ENCODE measurements at regions not wholly inside any gene's neighbourhood (a gene's known extent, or its start where the extent isn't known, plus 50 kb on each side); places are given as distances from the start of the nearest gene placed in this dataset.
"Not testable (repeated sequence)": the region's sequence is repeated elsewhere in the genome, so short reads cannot be mapped to it uniquely, and the experiment has no call there.

DNA sequence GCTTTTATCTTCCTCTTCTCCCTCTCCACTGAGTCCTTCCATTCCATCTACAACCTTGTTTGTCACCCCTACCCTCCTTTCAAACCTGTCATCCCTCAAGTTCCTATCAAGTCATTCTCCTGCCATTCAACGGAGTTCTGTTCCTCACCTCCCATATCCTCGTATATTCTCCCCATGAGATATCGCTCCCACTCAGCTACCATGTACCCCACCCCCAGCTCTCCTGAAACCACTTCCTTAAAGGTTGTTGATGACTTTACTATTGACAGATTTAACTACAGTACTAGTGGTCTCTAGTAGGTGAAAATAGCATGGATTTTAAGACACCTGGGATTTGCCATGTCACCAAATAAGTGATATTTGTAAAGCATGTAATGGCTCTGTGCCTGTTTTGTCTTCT, 107.4 kb upstream of the BARHL2 start:
- no peak for DNase-seq (ENCODE audit: low read depth in 2 of 2)

DNA sequence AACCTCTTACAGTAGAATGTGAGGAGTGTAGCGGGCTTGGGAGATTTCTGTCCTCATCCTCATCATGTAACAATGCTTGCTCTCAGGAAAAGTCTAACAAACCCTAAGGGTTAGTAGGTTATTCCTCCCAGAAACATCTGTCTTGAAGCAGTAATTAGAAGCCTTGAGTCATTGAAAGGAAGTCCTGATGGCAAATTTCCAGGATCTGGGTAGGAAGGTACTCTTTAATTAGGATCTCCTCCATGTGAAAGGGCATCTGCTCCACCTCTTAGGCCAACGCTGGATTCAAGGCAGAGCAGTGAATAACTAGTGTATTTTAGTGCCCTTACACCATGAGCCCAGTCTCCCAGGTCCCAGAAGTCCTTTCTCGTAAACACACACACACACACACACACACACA, 106.6 kb upstream of the BARHL2 start:
- no peak for DNase-seq (ENCODE audit: low read depth in 2 of 2)

GRCh38 chr1:90821788-90822359, 104.8 kb upstream of the BARHL2 start:
- no peak for DNase-seq (ENCODE audit: low read depth in 2 of 2)

- no peak for DNase-seq (ENCODE audit: low read depth in 2 of 2)
Observed at GRCh38 chr1:90821152-90821787, 104.2 kb upstream of the BARHL2 start.

GRCh38 chr1:90820745-90821144, 103.6 kb upstream of the BARHL2 start:
- DNase-seq (ENCODE audit: low read depth in 2 of 2), result no peak

DNA sequence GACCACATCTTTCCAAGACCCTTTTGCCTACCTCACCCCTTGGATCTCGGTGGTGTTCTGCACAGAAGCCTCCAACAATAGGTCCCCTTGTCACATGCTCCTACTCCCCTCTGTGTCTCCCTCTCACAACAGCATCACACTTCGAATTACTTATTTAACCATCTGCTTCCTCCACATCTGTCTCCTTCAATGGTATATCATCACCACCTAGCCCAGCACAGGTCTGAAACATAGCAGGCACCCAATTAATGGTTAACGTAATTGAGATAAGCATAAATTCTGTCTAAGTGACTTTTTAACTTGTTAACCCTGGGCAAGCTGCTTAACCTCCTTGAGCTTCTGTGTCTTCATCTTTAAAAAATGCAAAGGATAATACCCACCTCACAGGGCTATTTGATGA, 100.3 kb upstream of the BARHL2 start:
- no peak for DNase-seq (ENCODE audit: low read depth in 2 of 2)

GRCh38 chr1:90812237-90812636, 95.1 kb upstream of the BARHL2 start:
- DNase-seq (ENCODE audit: low read depth in 2 of 2), result not testable (repeated sequence)

GRCh38 chr1:90811444-90811950, 94.4 kb upstream of the BARHL2 start:
- DNase-seq (ENCODE audit: low read depth in 2 of 2), result not testable (repeated sequence)

GRCh38 chr1:90810681-90811080, 93.6 kb upstream of the BARHL2 start:
- DNase-seq (ENCODE audit: low read depth in 2 of 2), result no peak

DNA sequence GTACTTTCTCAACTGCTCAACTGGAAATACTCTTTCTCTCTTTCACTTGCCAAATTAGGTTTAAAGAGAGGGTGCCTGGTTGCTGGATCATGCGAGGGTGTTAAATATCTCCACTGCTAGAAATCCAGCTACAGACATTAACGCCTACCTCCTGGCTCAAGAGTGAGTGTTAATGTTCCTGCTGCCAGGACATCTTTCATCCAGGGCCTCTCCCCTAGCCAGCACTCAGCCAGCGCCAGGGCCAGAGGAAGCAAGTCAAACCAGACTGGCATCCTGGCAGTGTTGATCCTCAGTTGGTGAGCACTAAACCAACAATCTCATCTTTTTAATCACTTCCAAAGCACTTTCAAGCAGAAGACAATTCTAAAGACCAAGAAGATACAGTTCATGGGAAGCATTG, 92.9 kb upstream of the BARHL2 start:
- DNase-seq (ENCODE audit: low read depth in 2 of 2), result no peak

- DNase-seq (ENCODE audit: low read depth in 2 of 2), result no peak
Observed at GRCh38 chr1:90809093-90809492, 92.0 kb upstream of the BARHL2 start.

DNA sequence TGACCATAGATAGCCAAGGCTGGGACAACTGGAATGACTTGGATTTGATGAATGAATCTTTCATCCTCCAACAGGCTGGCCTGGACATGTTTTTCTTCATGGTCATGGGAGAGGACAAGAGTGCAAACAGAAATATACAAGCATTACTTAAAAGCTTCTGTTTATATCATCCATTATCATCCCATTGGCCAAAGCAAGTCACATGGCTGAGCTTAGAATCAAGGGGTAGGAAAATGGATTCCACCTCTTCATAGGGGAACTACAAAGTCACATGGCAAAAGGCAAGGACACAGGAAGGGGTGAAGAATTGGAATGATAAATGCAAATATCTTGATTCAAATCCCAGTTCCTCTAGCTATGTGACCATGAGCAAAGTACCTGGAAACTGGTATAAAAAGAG, 90.2 kb upstream of the BARHL2 start:
- DNase-seq (ENCODE audit: low read depth in 2 of 2), result no peak

GRCh38 chr1:90802622-90803021, 85.5 kb upstream of the BARHL2 start:
- no peak for DNase-seq (ENCODE audit: low read depth in 2 of 2)

DNA sequence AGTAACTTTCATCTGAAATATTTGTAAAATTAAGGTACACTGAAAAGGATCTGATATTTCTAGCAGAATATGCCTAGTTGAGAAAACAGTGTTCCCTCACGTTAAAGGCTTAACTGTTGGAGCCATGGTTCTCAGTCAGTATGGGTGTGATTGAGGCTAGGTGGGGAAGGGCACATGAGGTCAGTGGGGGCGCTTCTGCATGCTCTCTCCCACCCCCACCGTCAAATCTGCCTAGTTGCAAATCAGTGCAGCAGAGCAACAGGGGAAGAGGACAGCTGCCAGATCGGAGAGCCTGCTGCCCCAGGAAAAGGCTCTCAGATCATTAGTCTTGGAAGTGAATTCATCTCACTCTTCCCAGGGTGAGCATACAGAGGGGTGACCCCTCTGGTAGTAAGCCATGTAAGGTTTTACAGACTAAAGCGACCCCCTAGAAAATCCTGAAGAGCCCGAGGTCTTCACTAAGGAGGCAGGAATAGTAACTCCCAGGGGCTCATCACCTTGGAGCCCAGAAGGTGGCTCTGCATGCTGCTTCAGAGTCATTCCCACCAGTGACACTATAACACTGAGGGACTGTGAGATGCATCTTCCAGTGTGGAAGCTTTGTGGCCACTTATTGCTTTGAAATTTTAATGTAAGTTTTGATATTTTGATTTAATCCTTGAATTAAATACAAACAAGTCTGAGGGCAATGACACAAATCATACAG, 83.1 kb upstream of the BARHL2 start:
- DNase-seq (ENCODE audit: low read depth in 2 of 2), result no peak

DNA sequence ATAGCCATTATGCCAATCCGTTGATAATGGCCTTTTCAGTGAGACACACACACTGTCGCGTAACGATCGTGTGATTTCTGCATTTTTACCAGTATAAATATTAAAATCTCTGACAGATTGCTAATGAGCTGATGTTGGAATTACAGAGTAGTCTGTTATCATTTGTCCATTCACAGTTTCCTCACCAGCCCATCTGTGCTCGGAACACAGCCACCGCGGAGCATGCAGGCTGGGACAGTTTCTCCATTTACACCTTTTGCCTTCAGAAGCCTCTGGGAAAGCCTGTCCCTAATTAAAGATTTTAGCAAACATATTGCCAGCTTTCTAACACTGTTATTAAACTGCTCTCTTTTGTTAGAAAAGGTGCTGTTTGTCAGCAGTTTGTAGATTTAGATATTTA, 82.2 kb upstream of the BARHL2 start:
- DNase-seq (ENCODE audit: low read depth in 2 of 2), result no peak

- no peak for DNase-seq (ENCODE audit: low read depth in 2 of 2)
Observed at GRCh38 chr1:90798883-90799282, 81.8 kb upstream of the BARHL2 start.

DNA sequence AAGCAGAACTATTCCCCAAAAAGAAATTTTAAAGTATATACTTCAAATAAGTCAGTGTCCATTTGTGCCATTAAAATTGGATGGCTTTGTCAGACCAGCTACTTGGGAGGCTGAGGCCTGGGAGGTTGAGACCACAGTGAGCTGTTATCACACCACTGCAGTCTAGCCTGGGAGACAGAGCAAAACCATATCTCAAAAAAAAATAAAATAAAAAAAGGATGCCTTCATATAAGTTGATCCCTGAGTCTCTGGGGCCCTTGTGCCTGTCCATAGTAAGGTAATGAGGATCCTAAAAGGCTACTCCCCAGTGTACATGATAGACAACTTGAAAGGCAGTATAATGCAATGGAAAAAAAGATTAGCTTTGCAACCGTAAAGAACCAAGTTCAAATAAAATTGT, 81.2 kb upstream of the BARHL2 start:
- DNase-seq (ENCODE audit: low read depth in 2 of 2), result no peak

DNA sequence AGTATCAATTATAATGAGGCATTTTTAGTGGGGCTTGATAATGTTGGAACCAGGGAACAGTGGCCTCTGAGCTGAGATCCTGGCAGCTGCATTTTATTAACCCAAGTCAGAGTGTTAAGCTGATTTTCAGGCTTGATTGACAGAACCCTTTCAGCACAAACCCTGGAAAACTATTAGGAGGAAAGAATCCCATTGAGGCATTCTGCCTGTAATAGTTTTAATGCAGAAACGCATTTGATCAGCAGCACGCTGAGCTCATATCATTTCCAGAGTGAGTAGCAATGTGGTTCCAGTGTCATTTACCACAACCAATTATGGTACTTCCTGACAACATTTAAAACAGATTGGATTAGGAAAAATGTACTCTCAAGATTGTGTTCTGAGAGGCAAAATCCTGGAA, 78.3 kb upstream of the BARHL2 start:
- no peak for DNase-seq (ENCODE audit: low read depth in 2 of 2)

DNA sequence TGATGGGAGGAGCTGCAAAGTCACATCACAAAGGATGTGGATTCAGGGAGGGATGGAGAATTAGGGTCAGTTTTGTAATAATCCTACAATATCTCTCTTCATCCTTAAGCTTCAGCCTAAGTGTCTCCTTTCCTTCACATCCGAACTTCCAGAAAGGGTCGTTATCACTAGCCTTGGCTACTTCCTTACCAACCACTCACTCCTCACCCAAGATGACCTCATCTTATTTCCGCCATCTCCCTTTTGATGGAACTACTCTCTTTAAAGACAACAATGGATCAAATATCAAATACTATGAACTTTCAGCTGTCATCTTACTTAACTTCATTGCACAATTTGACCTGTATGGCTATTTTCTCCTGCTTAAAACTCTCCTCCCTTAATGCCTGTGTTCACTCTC, 69.6 kb upstream of the BARHL2 start:
- no peak for DNase-seq (ENCODE audit: low read depth in 2 of 2)

DNA sequence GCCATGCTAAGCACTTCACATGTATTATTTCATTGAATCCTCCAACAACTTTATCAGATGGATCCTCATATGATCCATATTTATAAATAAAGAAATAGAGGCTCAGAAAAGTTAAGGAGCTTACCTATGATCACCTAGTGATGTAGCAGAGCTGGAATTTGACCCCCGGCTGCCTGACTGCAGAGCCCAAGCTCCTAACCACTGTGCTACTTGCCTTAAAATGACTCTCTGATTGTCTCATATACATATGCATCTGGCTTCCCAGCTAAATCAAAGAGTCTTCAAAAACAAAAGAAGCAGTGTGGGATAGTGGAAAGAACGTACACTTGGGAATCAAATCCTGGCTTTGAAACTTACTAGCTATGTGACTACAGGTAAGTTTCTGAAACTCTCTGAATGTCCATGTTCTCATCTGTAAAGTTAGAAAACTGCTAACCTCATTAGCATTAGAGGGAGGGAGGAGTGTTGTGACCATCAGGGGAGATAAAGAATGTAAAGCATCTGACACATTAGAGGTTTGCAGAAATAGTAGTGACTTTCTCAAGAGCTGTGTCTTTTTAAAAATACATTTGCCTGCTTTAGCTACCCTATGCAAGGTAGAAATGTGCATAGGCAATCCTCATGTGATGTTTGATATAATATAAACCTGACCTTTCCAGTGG, 67.2 kb upstream of the BARHL2 start:
- DNase-seq (ENCODE audit: low read depth in 2 of 2), result no peak

- no peak for DNase-seq (ENCODE audit: low read depth in 2 of 2)
Observed at GRCh38 chr1:90783181-90783580, 66.1 kb upstream of the BARHL2 start.

GRCh38 chr1:90782046-90782445, 64.9 kb upstream of the BARHL2 start:
- no peak for DNase-seq (ENCODE audit: low read depth in 2 of 2)

GRCh38 chr1:90781534-90781933, 64.4 kb upstream of the BARHL2 start:
- no peak for DNase-seq (ENCODE audit: low read depth in 2 of 2)
